HCT116 (cell line): ENCODE measurements at regions not wholly inside any gene's neighbourhood (a gene's known extent, or its start where the extent isn't known, plus 50 kb on each side); places are given as distances from the start of the nearest gene placed in this dataset.

Experiments
- ATAC-seq: fragments of 200-7000 bp; cut with Tn5 transposase; 2 replicates; pipeline ENCODE4 v1.9.1; 2020; ENCODE audit warnings: mild to moderate bottlenecking, moderate library complexity
- BruUV-seq: library from RNA; stranded (reverse); fragments of 400-500 nt; replicated peaks from 2 replicates; lab custom pipeline; 2021; lab: Mats Ljungman, UMichigan
- CTCF ChIA-PET: fragments of 300-600 bp; sonication (Branson Sonifier 250); formaldehyde crosslinking; loops from one replicate; lab custom pipeline; 2021; ENCODE audit warnings: antibody characterized with exemption; lab: Charles Lee
- POLR2A ChIA-PET: fragments of 300-600, 350-600 bp; sonication (Branson Sonifier 250); formaldehyde crosslinking; loops from one replicate; lab custom pipeline; 2021; ENCODE audit warnings: antibody characterized with exemption; lab: Charles Lee
- RAD21 ChIA-PET, 2 experiments: fragments of 300-600 bp; sonication (Branson Sonifier 250); formaldehyde crosslinking; loops; one replicate each; lab custom pipeline; 2023; ENCODE audit warnings: low total read pairs in 2 of 2; ENCODE audit not compliant: uncharacterized antibody in 2 of 2, unreplicated experiment in 2 of 2, low non-redundant PET in 1 of 2; lab: Charles Lee
- DNase-seq: peaks from one replicate; pipeline ENCODE4 v3.0.0-alpha.2; 2010; ENCODE audit warnings: low read depth, low spot score
- H2AFZ ChIP-seq: fragments of 200-600 bp; shearing (Covaris generic), sonication (generic); 2 replicates; pipeline ENCODE4 v1.6.1; 2017; ENCODE audit warnings: low read depth, mixed run types, mixed read lengths, antibody characterized with exemption, low read length; ENCODE audit not compliant: poor library complexity, severe bottlenecking
- H3K27ac ChIP-seq: 2 replicates; pipeline ENCODE4 v1.5.1; 2012; ENCODE audit warnings: low read depth, low read length
- H3K27me3 ChIP-seq: fragments of 200-600 bp; sonication (generic); 2 replicates; pipeline ENCODE4 v1.6.1; 2016; ENCODE audit warnings: mixed run types, low read length, mixed read lengths; ENCODE audit not compliant: insufficient read depth
- H3K36me3 ChIP-seq, 2 experiments: fragments of 200-500 bp in 1 of 2; fragments of 200-600 bp in 1 of 2; sonication (Bioruptor generic) in 1 of 2; sonication (generic) in 1 of 2; 2 replicates each; pipeline versions ENCODE4 v1.5.1 to v1.6.1; 2014 to 2016; ENCODE audit warnings: low read length in 2 of 2, inconsistent platforms in 1 of 2, mixed read lengths in 1 of 2, mixed run types in 1 of 2; ENCODE audit not compliant: insufficient read depth in 2 of 2, control insufficient read depth in 1 of 2
- H3K4me1 ChIP-seq, 2 experiments: fragments of 200-600 bp in 1 of 2; sonication (generic) in 1 of 2; 2 replicates each; pipeline versions ENCODE4 v1.5.1 to v1.6.1; 2012 to 2017; ENCODE audit warnings: low read length in 2 of 2, inconsistent platforms in 1 of 2, mild to moderate bottlenecking in 1 of 2, mixed read lengths in 1 of 2, mixed run types in 1 of 2, moderate library complexity in 1 of 2; ENCODE audit not compliant: insufficient read depth in 2 of 2, control insufficient read depth in 1 of 2
- H3K4me2 ChIP-seq: fragments of 200-600 bp; sonication (generic); 2 replicates; pipeline ENCODE4 v1.6.1; 2017; ENCODE audit warnings: mixed run types, low read length, mixed read lengths
- H3K4me3 ChIP-seq, 2 experiments: fragments of 200-600 bp in 1 of 2; sonication (generic) in 1 of 2; replicated peaks in 1 of 2; 2 replicates each; pipeline ENCODE4 v1.5.1; 2011 to 2016; ENCODE audit warnings: low read length in 2 of 2, control low read depth in 1 of 2, low read depth in 1 of 2, mild to moderate bottlenecking in 1 of 2, mixed read lengths in 1 of 2, mixed run types in 1 of 2
- H3K79me2 ChIP-seq: fragments of 200-600 bp; sonication (generic); 2 replicates; pipeline ENCODE4 v1.6.1; 2017; ENCODE audit warnings: mild to moderate bottlenecking, mixed run types, low read length, moderate library complexity, mixed read lengths; ENCODE audit not compliant: insufficient read depth
- H3K9ac ChIP-seq: fragments of 200-600 bp; sonication (generic); 2 replicates; pipeline ENCODE4 v1.6.1; 2016; ENCODE audit warnings: low read length, mixed read lengths
- H3K9me2 ChIP-seq: fragments of 200-600 bp; sonication (generic), shearing (Covaris generic); 2 replicates; pipeline ENCODE4 v1.6.1; 2017; ENCODE audit warnings: mixed run types, mild to moderate bottlenecking, moderate library complexity; ENCODE audit not compliant: insufficient read depth
- H3K9me3 ChIP-seq, 2 experiments: fragments of 200-500 bp in 1 of 2; fragments of 200-600 bp in 1 of 2; sonication (Bioruptor generic) in 1 of 2; sonication (generic) in 1 of 2; 2 replicates each; pipeline ENCODE4 v1.6.1; 2014 to 2017; ENCODE audit warnings: low read length in 2 of 2, mixed read lengths in 2 of 2, inconsistent platforms in 1 of 2, low read depth in 1 of 2, mild to moderate bottlenecking in 1 of 2, mixed run types in 1 of 2, moderate library complexity in 1 of 2; ENCODE audit not compliant: control insufficient read depth in 1 of 2, insufficient read depth in 1 of 2
- H4K20me1 ChIP-seq: fragments of 200-600 bp; sonication (generic), shearing (Covaris generic); 2 replicates; pipeline ENCODE4 v1.6.1; 2017; ENCODE audit warnings: mixed run types, mild to moderate bottlenecking, moderate library complexity; ENCODE audit not compliant: insufficient read depth
- CEBPB ChIP-seq: IDR thresholded peaks from 2 replicates; pipeline ENCODE4 v1.6.1; 2012; ENCODE audit warnings: low read depth
- ELF1 ChIP-seq: IDR thresholded peaks from 2 replicates; pipeline ENCODE4 v1.6.1; 2012; ENCODE audit warnings: low read depth, borderline replicate concordance
- EZH2phosphoT487 ChIP-seq: fragments of 200-600 bp; IDR thresholded peaks from 2 replicates; pipeline ENCODE4 v1.6.1; 2018; ENCODE audit warnings: antibody characterized with exemption, borderline replicate concordance
- FOSL1 ChIP-seq: IDR thresholded peaks from 2 replicates; pipeline ENCODE4 v1.6.1; 2012; ENCODE audit warnings: low read depth
- JUND ChIP-seq: IDR thresholded peaks from 2 replicates; pipeline ENCODE4 v1.6.1; 2012
- MAX ChIP-seq: IDR thresholded peaks from 2 replicates; pipeline ENCODE4 v1.6.1; 2012
- POLR2A ChIP-seq: IDR thresholded peaks from 2 replicates; pipeline ENCODE4 v1.7.0; 2011; ENCODE audit warnings: borderline replicate concordance; ENCODE audit not compliant: insufficient read depth, insufficient read length; ENCODE audit errors: extremely low read depth
- POLR2AphosphoS5 ChIP-seq: IDR thresholded peaks from 2 replicates; pipeline ENCODE4 v1.6.1; 2011; ENCODE audit warnings: mild to moderate bottlenecking, low read depth, low read length, moderate library complexity
- SIN3A ChIP-seq: IDR thresholded peaks from 2 replicates; pipeline ENCODE4 v1.6.1; 2012; ENCODE audit warnings: low read depth
- SP1 ChIP-seq: IDR thresholded peaks from 2 replicates; pipeline ENCODE4 v1.6.1; 2012; ENCODE audit warnings: low read depth
- SRF ChIP-seq: IDR thresholded peaks from 2 replicates; pipeline ENCODE4 v1.6.1; 2012; ENCODE audit warnings: low read depth
- intact Hi-C: fragments of 100-400 bp; cut with micrococcal nuclease; formaldehyde crosslinking; loops from 2 replicates; pipeline ENCODE4 v1.10.0; 2022
- TF ChIP-seq, protein P1 (sequence below): IDR thresholded peaks from 2 replicates; pipeline ENCODE4 v1.6.1; 2011; ENCODE audit warnings: mild to moderate bottlenecking, low read length, moderate library complexity; ENCODE audit not compliant: insufficient replicate concordance; ENCODE audit errors: extremely low read depth

DNA sequence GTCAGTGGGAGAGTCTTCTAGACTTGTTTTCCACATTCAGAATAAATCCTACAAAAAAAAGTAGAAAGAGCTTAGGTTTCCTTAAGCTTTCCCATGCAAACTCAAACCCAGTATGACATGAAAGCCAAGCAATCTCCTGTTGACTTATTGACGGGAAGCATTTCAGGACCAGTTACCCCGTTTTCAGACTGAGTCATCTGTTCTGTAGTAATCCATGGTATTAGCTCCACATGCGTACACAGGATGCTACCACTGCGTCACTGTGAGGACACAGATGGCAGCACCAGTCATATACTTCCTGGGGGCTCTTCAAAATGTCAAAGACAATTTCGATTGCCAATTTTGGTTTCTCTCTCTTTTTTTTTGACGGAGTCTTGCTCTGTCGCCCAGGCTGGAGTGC lies 224.9 kb upstream of the MAD2L1 start:
- H3K9ac ChIP-seq, result no peak overlapping the region
- no peaks in the 10 kb centered on the region for H3K9me3 ChIP-seq
- ChIA-PET RAD21 (no interaction called here), POLR2A (no interaction called here), CTCF (no interaction called here)
- no peak for TF ChIP-seq SIN3A
- no peak for TF ChIP-seq MAX
- TF ChIP-seq CEBPB, result no peak
- no peak for TF ChIP-seq POLR2A
- no peak for TF ChIP-seq FOSL1
- TF ChIP-seq SRF, result no peak
- no peak for TF ChIP-seq ELF1
- no peak for TF ChIP-seq JUND
- TF ChIP-seq, protein P1, sequence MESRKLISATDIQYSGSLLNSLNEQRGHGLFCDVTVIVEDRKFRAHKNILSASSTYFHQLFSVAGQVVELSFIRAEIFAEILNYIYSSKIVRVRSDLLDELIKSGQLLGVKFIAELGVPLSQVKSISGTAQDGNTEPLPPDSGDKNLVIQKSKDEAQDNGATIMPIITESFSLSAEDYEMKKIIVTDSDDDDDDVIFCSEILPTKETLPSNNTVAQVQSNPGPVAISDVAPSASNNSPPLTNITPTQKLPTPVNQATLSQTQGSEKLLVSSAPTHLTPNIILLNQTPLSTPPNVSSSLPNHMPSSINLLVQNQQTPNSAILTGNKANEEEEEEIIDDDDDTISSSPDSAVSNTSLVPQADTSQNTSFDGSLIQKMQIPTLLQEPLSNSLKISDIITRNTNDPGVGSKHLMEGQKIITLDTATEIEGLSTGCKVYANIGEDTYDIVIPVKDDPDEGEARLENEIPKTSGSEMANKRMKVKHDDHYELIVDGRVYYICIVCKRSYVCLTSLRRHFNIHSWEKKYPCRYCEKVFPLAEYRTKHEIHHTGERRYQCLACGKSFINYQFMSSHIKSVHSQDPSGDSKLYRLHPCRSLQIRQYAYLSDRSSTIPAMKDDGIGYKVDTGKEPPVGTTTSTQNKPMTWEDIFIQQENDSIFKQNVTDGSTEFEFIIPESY, result no peak
- TF ChIP-seq SP1, result no peak
- TF ChIP-seq POLR2AphosphoS5, result no peak
- TF ChIP-seq EZH2phosphoT487, result no peak
- no TSS peak for BruUV-seq
- no peaks in the 10 kb centered on the region for H4K20me1 ChIP-seq
- H3K27ac ChIP-seq, result no peak overlapping the region
- no peak overlapping the region for H3K4me2 ChIP-seq
- DNase-seq (no peak), ATAC-seq (no peak)
- H3K9me2 ChIP-seq, result no peaks in the 10 kb centered on the region
- no peaks in the 10 kb centered on the region for H3K27me3 ChIP-seq
- no peaks in the 10 kb centered on the region for H3K79me2 ChIP-seq
- H3K4me3 ChIP-seq, result no peak overlapping the region
- no peak overlapping the region for H2AFZ ChIP-seq
- intact Hi-C loops, result no loop called here
- no peaks in the 10 kb centered on the region for H3K4me1 ChIP-seq
- no peaks in the 10 kb centered on the region for H3K36me3 ChIP-seq
